IPS-18a (cell line): ENCODE measurements at regions not wholly inside any gene's neighbourhood (a gene's known extent, or its start where the extent isn't known, plus 50 kb on each side); places are given as distances from the start of the nearest gene placed in this dataset.

Experiments used
- H3K27ac ChIP-seq: one replicate; pipeline ENCODE4 v1.5.1; 2013; ENCODE audit warnings: low read length
- H3K27me3 ChIP-seq: one replicate; pipeline ENCODE4 v1.6.1; 2013; ENCODE audit warnings: mild to moderate bottlenecking, low read length; ENCODE audit not compliant: control insufficient read depth, insufficient read depth
- H3K36me3 ChIP-seq: one replicate; pipeline ENCODE4 v1.6.1; 2013; ENCODE audit warnings: low read depth, low read length; ENCODE audit not compliant: control insufficient read depth
- H3K4me1 ChIP-seq: one replicate; pipeline ENCODE4 v1.6.1; 2013; ENCODE audit warnings: low read depth, low read length; ENCODE audit not compliant: control insufficient read depth
- H3K4me3 ChIP-seq: one replicate; pipeline ENCODE4 v1.5.1; 2013; ENCODE audit warnings: low read length
- H3K9ac ChIP-seq: one replicate; pipeline ENCODE4 v1.6.1; 2013; ENCODE audit warnings: mild to moderate bottlenecking, low read length, moderate library complexity
- H3K9me3 ChIP-seq: one replicate; pipeline ENCODE4 v1.6.1; 2013; ENCODE audit warnings: low read depth, low read length; ENCODE audit not compliant: control insufficient read depth

DNA sequence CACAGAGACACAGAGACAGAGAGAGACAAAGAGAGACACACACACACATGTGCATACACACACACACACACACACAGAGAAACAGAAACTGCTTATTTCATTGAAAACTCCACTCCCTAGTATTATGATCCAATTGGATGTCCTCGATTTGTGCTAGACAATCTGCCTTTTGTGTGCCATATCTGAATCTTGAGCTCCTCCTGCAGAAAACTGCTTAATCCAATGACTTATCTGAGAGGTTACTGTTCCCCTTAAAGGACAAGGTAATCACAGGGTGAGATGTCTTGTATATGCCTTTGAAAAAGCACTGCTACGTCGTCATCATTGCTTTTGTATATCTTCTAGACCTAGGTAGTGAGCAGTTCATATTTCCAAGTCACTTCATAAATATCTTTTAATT is 371.5 kb downstream of the LRIG3 start:
- H3K9me3 ChIP-seq: no peaks in the 10 kb centered on the region
- no peak overlapping the region for H3K4me3 ChIP-seq
- peaks cover 4% of the 10 kb centered on the region for H3K4me1 ChIP-seq
- no peak overlapping the region for H3K9ac ChIP-seq
- H3K27me3 ChIP-seq: no peaks in the 10 kb centered on the region
- H3K36me3 ChIP-seq: no peaks in the 10 kb centered on the region
- no peak overlapping the region for H3K27ac ChIP-seq

DNA sequence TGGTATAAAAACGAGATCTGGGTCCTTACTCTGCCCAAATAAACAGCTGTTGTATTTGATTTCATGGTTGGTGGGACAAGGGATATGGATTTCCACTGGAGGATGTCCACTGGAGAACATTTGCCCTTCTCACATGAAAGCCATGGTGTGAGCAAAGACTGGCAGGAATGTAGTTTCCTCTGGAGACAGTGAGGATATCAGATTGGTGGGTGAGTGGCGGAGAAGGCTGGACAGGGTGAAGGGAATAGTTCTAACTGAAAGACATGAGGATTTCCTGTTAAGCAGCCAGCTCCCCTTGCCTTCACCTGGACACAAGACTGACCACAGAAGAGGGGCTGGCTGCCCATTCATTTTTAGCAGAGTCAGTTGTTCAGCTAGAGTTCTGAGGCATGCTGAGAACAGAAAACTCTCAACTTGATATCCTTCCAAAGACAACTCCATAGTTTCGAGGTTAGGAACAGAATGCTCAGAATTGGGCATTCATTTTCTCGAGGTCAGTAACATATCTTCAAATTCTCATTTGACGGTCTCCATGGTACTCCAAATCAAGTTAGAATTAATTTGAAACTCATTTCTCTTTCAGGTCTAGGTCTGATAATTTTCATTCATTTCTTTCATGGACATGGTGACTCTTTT is 365.7 kb downstream of the LRIG3 start:
- no peaks in the 10 kb centered on the region for H3K4me1 ChIP-seq
- H3K27ac ChIP-seq: no peak overlapping the region
- H3K27me3 ChIP-seq: no peaks in the 10 kb centered on the region
- H3K9ac ChIP-seq: no peak overlapping the region
- H3K36me3 ChIP-seq: no peaks in the 10 kb centered on the region
- H3K9me3 ChIP-seq: no peaks in the 10 kb centered on the region
- H3K4me3 ChIP-seq: no peak overlapping the region

GRCh38 chr12:58557171-58557570 is 363.1 kb downstream of the LRIG3 start:
- Histone ChIP-seq H3K27ac (no peak overlapping the region), H3K9ac (no peak overlapping the region), H3K4me1 (no peaks in the 10 kb centered on the region), H3K36me3 (no peaks in the 10 kb centered on the region), H3K9me3 (no peaks in the 10 kb centered on the region), H3K4me3 (no peak overlapping the region), H3K27me3 (no peaks in the 10 kb centered on the region)

DNA sequence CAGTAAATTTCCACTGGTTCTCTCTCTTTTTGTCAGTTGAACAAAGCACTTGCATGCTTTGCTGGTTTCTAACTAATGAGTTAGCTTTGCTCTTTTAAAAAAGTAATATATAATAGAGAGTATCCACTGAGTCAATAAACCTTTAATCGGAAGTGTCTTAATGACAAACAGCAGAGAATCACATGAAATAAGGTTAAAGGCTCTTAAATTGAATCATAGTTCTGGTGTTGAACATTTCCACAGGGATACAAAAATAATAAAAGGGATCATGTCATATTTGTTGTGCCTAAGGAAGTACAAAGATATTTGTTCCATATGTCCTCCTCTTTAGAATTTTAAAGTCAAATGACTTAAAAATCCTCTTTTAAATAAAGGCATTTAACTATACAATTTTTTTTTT is 362.6 kb downstream of the LRIG3 start:
- H3K36me3 ChIP-seq: no peaks in the 10 kb centered on the region
- H3K9ac ChIP-seq: no peak overlapping the region
- H3K4me1 ChIP-seq: no peaks in the 10 kb centered on the region
- H3K27me3 ChIP-seq: no peaks in the 10 kb centered on the region
- no peaks in the 10 kb centered on the region for H3K9me3 ChIP-seq
- H3K4me3 ChIP-seq: no peak overlapping the region
- no peak overlapping the region for H3K27ac ChIP-seq

GRCh38 chr12:58563621-58564020 is 356.7 kb downstream of the LRIG3 start:
- H3K27me3 ChIP-seq: no peaks in the 10 kb centered on the region
- H3K4me3 ChIP-seq: no peak overlapping the region
- no peaks in the 10 kb centered on the region for H3K36me3 ChIP-seq
- H3K27ac ChIP-seq: no peak overlapping the region
- no peaks in the 10 kb centered on the region for H3K9me3 ChIP-seq
- H3K9ac ChIP-seq: no peak overlapping the region
- no peaks in the 10 kb centered on the region for H3K4me1 ChIP-seq

DNA sequence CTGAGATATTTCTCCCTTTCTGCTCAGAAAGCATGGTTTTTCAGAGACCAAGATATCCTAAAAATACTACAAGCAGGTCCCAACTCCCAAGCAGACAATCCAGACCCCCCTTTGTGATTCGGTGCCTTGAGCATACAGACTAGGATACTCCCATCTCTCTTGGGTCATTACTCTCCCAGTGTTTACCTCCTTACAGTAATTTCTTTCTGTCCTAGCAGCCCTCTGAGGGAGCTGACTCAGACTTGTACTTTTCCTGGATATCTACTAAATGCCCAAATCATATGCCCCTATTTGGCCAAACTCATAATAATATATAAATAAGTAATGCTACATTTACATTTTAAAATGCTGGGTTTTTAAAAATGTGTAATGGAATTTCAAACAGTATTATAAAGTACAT is 355.6 kb downstream of the LRIG3 start:
- Histone ChIP-seq H3K4me3 (no peak overlapping the region), H3K27me3 (no peaks in the 10 kb centered on the region), H3K9ac (no peak overlapping the region)

GRCh38 chr12:58566599-58566998 is 353.7 kb downstream of the LRIG3 start:
- Histone ChIP-seq H3K4me3 (no peak overlapping the region), H3K9ac (no peak overlapping the region), H3K4me1 (no peaks in the 10 kb centered on the region), H3K27ac (no peak overlapping the region), H3K27me3 (no peaks in the 10 kb centered on the region), H3K9me3 (no peaks in the 10 kb centered on the region), H3K36me3 (no peaks in the 10 kb centered on the region)

More for the DNA sequence above, 355.6 kb downstream of the LRIG3 start:
- Histone ChIP-seq H3K36me3 (no peaks in the 10 kb centered on the region), H3K9me3 (no peaks in the 10 kb centered on the region), H3K4me1 (no peaks in the 10 kb centered on the region), H3K27ac (no peak overlapping the region)

DNA sequence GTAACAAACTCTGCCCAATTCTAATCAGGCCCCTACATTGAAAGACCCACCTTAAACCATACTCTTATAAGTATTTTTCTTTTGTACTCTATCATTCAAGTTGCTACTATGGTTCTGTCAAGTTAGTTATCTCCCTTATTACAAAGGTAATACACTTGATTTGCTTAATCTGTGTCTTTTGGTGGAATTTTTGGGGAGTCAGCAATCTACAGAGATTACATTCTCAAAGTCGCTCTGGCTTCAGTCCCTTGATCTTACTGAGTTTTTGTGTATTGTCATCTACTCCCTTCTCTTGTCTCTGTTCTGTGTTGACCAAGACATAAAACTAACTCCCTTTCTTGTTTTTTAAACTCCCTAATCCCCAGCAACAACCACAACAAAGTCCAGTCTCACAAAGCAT is 353.1 kb downstream of the LRIG3 start:
- no peaks in the 10 kb centered on the region for H3K36me3 ChIP-seq
- no peak overlapping the region for H3K9ac ChIP-seq
- no peak overlapping the region for H3K27ac ChIP-seq
- H3K4me3 ChIP-seq: no peak overlapping the region
- no peaks in the 10 kb centered on the region for H3K4me1 ChIP-seq
- H3K9me3 ChIP-seq: no peaks in the 10 kb centered on the region
- H3K27me3 ChIP-seq: no peaks in the 10 kb centered on the region

GRCh38 chr12:58570411-58570810 is 349.9 kb downstream of the LRIG3 start:
- Histone ChIP-seq H3K4me1 (no peaks in the 10 kb centered on the region), H3K27me3 (no peaks in the 10 kb centered on the region), H3K9me3 (no peaks in the 10 kb centered on the region), H3K36me3 (no peaks in the 10 kb centered on the region), H3K4me3 (no peak overlapping the region), H3K27ac (no peak overlapping the region), H3K9ac (no peak overlapping the region)

DNA sequence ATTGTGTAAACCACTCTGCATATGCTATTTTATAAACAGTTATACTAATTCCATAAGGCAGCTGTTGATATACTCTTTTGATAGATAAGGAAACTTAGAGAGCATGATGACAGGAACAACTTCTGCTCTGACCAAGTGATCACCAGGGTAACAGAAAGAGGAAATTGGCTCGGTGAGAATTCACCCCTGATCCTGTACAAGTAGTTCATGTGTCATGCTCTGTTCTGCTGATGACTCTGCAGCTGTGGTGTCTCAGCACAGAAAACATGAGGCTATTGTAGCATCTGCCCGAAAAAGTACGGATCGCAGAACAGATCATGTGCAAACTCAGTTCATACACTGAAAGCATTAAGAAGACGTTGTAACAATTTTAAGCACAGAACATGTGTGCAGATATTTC is 345.0 kb downstream of the LRIG3 start:
- no peak overlapping the region for H3K27ac ChIP-seq
- no peaks in the 10 kb centered on the region for H3K27me3 ChIP-seq
- H3K9ac ChIP-seq: no peak overlapping the region
- H3K4me1 ChIP-seq: no peaks in the 10 kb centered on the region
- H3K4me3 ChIP-seq: no peak overlapping the region
- H3K36me3 ChIP-seq: no peaks in the 10 kb centered on the region
- H3K9me3 ChIP-seq: no peaks in the 10 kb centered on the region

DNA sequence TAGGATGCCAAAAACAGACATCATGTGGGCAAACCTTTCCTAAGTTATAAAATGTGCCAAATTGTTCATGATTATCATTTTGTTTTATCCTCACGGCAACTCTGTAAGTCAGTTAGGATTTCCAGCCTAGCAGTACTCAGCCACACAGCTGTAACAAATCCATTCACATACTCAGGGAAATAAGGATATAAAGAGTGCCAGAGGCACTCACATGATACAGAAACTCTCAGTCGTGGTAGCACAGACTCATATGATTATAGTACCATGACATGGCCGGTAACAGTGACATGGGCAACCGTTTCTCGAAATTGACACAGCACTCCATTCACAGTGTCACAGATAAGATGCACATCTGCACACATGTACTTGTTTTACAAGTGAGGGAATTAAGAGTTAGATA is 344.2 kb downstream of the LRIG3 start:
- no peak overlapping the region for H3K9ac ChIP-seq
- no peak overlapping the region for H3K4me3 ChIP-seq
- no peaks in the 10 kb centered on the region for H3K9me3 ChIP-seq
- no peaks in the 10 kb centered on the region for H3K36me3 ChIP-seq
- H3K4me1 ChIP-seq: no peaks in the 10 kb centered on the region
- no peak overlapping the region for H3K27ac ChIP-seq
- H3K27me3 ChIP-seq: no peaks in the 10 kb centered on the region

DNA sequence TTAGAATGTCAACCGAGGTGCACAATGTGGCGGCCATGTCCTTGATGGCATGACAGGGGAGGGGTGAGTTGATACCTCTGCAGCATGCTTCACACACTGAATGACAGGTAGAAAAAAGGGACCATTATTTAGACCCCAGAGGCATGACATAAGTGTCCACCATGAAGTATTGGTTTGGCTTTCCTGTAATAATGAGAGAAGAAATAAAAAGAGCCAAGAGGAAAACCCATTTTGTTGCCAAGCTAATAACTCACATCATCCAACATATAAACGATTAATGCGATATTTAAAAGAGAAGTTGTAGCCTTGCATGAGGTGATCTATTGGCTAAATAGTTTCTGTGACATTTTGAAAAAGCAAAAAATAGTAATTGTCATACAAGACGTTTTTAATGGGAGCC is 343.4 kb downstream of the LRIG3 start:
- Histone ChIP-seq H3K36me3 (no peaks in the 10 kb centered on the region), H3K4me1 (no peaks in the 10 kb centered on the region), H3K4me3 (no peak overlapping the region), H3K27me3 (no peaks in the 10 kb centered on the region), H3K27ac (no peak overlapping the region), H3K9me3 (no peaks in the 10 kb centered on the region), H3K9ac (no peak overlapping the region)
